COLO668 (cell line): ENCODE measurements at regions not wholly inside any gene's neighbourhood (a gene's known extent, or its start where the extent isn't known, plus 50 kb on each side); places are given as distances from the start of the nearest gene placed in this dataset.
"Not testable (repeated sequence)": the region's sequence is repeated elsewhere in the genome, so short reads cannot be mapped to it uniquely, and the experiment has no call there.

Source experiments
- DNase-seq: peaks from one replicate; lab custom pipeline; 2025; ENCODE audit not compliant: unreplicated experiment; lab: John Stamatoyannopoulos, UW

DNA sequence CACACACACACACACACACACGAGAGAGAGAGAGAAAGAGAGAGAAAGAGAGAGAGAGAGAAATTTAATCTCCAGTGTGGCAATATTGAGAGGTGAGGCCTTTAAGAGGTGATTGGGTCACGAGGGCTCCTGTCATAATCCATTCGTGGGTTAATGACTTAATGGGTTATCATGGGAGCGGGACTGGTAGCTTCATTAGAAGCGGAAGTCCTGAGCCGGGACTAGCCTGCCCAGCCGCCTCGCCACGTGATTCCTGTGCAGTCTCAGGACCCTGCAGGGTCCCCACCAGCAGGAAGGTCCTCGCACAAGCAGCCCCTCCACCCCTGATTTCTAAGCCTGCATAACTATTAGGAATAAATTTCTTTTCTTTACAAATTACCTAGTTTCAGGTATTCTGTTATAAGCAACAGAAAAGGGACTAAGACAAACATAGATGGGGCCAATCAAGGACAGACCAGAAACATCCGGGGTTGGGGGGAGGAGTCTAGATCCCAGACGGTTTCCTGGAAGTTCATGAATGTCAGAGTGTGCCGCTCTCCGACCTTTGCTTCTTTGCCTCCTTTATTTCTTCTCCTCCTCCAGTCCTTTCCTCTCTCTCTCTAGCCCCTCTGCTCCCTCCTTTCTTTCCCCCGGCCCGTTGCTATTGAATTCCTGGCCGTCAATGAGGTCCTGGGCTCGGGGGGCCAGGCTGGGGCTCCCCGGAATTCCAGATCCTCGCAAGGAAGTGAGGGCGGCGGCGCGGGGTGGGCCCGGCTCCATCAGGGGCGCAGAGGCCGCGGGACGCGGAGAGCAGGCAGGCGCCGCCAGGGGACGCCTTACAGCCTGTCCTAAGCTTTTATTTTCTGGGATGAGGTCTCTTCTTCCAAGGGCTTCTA, 146.8 kb downstream of the CYP26A1 start:
- DNase-seq, result no peak

DNA sequence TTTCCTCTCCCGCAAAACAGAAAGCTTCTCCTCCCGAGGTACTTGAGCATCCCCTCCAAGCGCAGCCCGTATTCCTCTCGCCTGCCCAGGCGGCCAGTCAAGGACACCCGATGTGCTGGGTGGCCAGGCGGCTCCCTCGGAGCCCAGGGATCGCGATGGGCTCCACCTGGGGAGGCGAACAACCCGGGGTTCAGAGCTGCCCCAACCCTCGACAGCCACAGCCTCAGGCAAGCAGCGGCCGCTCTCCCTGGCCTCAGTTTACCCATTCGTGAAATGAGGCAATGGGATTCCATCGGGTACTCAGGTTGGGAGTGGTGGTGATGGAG, 147.4 kb downstream of the CYP26A1 start:
- no peak for DNase-seq

DNA sequence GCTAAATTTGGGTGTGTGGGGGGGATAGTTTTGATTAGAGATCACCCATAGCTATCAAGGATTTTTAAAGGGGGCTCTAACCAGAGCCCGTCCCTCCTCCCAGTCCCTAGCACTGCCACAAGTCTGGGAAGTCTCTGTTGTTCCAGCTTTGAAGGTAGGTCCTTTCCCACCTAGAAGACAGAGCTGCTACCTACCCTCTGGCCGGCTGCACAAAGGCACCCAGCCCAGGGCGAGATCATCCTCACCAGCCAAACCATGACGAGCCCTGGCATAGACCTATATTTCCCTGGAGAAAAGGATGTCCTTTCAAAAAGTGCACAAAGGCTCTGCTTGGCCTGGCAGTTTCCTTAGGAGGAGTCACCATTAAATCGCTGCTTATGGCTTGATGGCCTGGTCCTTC, 147.8 kb downstream of the CYP26A1 start:
- DNase-seq, result no peak

DNA sequence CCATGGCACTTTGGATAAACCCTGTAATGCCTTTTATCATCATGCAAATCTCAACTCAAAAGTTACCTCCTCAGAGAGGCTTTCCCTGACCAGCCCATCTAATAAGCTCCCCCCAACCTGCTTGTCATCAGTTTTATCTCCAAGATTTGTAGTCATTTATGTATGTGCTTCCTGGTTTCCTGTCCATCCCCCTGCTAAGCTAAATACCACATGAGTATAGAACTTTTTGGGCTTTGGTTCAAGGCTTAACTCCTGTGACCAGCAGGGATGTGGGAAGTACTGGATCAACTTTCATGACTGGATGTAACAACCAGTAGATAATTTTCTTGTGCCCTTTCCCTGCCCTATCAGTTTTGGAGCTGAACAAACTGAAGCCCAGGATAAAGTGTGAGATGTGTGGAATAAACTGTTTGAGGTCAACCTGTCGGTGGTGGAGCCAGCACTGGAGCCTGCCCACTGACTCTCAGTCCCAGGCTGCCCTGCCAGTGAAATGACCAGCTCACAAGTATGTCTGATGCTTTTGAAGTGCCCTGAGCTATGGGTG, 148.6 kb downstream of the CYP26A1 start:
- DNase-seq, result no peak

DNA sequence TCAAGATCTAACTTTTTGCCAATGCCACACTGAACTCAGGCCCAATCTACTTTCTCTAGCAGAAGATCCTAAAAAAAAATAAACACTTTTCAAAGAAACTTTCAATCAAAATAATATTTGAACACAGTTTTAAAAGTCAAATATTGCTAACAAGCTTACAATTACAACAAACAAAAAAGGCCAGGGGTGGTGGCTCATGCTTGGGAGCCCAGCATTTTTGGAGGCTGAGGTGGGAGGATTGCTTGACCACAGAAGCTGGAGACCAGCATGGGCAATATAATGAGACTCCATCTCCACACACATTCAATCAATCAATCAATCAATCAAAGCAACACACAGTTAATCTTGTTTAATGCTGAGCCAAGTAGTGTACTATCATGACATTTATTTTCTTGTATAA, 149.2 kb downstream of the CYP26A1 start:
- no peak for DNase-seq

DNA sequence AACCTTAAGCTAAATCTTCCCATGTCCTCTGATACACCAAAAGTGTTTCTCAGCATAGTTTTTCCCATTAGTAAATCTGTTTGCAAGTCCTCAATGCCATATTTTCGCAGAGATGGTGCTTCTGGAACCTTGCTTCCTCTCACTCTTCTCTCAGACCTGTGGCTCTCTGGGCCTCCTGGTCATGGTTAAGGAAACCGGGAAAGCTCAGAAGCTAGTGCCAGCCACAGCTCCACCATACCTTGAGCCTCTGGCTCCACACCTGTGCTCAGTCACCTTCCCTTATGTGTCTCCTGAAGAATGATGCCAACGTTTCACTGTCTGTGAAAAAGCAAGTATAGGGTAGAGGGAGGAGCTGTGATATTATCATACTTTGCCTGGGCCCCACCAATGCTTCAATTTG, 149.6 kb downstream of the CYP26A1 start:
- no peak for DNase-seq

DNA sequence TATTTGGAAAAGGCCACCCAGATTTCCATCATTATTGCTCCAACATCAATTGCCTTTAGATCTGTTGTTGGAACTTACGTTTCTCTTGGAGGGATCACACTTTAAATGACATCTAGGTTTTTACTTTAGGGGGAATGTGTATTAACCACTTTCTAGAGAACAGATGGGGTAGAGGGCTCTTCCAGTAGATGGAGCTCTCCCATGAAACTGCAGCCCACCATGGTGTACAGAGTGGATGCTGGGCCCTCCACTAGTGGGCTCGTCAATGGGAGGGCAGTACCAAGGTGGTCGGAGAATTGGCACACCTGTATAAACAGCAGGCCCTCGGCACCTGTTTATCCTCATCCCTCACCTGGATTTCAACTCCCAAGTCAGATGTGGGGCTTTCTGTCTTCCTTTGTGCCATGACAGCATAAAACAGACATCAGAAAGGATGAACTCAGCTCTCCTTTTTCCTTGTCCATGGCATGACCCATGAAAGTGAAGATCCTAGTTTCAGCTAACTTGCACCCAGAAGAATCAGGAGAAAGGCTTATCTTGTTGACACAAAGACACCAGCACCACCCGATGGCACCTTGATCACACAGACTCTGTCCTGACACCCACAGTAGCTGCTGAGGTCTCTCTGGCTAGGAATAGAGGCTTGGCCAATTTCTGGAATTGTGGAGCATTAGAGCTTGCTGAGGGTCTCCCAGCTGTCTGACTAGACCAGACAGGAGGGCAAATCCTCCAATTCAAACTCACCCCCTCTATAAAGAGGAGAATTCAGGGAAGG, 150.5 kb downstream of the CYP26A1 start:
- no peak for DNase-seq

DNA sequence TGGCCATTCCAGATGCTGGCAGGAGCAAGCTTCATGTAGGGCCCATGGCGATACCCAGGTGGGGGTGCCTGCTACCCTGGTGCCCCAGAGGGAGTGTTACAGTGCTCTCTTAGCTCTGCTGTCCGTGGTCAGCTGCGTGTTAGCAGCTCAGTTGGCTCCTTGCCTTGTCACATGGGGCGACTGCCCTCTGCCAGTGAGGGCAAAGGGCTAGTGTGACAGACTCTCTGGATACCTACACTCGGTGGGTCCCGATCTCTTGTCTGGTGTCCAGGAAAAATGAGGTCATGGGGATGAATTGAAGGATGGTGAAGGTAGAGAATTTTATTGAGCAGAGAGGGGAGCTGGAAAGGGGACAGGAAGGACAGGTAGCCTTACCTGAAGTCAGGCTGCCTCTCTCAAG, 152.2 kb downstream of the CYP26A1 start:
- DNase-seq, result no peak

DNA sequence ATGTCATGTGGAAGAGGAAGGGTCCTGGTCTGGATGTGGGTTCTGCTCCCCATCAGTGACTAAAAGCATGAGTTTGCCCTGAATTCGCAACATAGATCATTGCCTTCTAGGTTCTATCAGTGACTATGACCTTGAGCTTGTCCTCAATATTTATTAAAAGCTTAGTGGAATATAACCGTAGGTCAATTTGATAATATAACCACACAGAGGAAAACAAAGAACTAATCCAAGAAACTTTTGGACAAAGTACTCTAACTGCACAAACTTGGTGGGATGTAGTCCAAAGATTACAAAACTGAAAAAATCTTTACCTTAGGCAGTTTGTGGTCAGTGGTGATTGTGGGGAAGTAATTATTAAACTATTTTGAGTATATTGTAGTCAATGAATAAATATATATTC, 152.9 kb downstream of the CYP26A1 start:
- no peak for DNase-seq

DNA sequence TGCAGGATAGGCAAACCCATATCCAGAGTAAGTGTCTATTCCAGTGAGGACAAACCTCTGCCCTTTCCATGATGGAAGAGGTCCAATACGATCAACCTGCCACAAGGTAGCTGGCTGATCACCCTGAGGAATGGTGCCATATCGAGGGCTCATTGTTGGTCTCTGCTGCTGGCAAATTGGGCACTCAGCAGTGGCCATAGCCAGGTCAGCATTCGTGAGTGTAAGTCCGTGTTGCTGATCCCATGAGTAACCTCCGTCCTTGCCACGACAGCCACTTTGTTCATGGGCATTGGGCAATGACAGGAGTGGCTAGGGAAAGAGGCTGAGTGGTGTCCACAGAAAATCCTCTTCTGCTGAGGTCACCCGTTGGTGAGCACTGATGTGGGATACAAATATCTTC, 156.9 kb downstream of the CYP26A1 start:
- not testable (repeated sequence) for DNase-seq

DNA sequence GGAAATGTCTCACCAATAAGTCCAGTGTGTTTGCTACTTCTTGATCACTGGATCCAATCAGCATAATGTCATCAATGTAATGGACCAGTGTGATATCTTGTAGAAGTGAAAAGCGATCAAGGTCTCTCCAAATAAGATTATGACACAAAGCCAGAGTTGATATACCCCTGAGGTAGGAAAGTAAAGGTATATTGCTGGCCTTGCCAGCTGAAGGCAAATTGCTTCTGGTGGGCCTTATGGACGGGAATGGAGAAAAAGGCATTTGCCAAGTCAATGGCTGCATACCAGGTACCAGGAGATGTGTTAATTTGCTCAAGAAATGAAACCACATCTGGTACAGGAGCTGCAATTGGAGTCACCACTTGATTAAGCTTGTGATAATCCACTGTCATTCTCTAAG, 158.5 kb downstream of the CYP26A1 start:
- not testable (repeated sequence) for DNase-seq

DNA sequence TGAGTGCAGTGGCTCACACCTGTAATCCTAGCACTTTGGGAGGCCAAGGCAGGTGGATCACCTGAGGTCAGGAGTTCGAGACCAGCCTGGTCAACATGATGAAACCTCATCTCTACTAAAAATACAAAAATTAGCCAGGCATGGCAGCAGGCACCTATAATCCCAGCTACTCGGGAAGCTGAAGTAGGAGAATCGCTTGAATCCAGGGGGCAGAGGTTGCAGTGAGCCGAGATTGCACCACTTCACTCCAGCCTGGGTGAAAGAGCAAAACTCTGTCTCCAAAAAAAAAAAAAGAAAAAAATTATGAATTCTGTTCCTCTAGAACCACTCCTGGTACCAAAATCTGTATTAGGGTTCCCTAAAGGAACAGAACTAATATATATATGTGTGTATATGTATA, 161.2 kb downstream of the CYP26A1 start:
- DNase-seq, result not testable (repeated sequence)

DNA sequence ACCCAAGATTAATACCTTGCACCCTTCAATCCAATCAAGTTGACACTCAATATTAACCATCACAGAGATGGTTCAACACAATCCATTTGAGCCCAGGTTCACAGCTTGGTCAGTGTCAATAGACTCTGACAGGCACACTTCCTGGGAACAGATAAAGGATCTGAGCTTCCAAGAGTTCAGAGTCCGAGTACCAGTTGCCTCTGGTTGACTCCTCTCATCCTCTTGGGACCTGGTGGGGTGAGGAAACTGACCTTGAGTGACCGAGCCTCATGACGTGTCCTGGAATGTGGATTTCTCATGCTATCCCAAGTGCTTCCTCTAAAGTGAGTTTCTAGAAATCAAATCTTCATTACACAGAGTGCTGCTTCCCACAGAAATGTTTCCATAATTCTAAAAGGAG, 162.0 kb downstream of the CYP26A1 start:
- DNase-seq, result no peak

DNA sequence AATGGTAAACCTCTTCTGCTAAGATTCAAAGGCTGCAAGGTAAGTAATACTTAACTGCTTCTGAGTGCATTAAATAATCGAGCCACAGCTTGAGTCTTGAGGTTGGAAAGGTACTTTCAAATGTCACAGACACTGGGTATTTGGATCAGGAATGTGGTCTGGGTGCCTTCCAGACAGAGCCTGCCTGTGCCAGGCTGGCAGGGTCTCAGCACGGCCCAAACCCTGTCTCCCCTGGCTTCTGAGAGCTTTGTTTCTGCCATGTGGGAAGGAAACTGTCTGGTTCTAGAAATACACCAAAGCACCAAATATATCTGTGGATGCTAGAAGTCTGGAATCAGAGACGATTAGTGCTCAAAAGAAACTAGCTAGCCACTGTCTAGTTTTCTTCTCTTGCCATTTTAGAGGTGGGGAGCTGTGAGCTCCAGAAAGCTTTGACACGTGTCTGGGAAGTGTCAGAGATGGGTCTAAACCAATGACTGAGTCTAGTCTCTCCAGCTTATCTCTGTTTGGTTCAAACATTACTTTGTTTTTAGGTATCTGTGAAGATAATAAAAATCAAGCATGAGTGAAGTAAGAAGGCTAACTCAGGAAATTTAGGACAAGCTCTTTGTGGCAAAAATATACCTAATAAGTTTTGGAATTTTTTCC, 162.8 kb downstream of the CYP26A1 start:
- DNase-seq, result no peak

DNA sequence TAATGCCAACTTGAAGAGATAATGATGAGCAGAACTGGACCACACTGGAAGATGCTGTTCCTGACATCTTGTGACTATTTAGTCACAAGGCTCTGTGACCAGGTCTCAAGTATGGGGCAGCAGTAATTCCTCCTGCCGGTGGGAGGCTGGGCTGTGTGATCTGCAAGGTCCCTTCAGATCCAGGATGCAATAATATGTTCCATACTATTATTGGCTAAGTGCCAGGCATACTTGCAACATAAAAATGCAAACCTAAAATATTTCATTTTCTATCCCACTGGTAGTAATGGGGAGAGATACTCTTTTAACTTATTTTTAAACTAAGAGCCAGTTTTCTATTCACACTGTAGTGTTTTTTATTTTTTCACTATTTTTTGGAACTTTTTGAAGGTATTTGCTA, 171.5 kb downstream of the CYP26A1 start:
- DNase-seq, result no peak

DNA sequence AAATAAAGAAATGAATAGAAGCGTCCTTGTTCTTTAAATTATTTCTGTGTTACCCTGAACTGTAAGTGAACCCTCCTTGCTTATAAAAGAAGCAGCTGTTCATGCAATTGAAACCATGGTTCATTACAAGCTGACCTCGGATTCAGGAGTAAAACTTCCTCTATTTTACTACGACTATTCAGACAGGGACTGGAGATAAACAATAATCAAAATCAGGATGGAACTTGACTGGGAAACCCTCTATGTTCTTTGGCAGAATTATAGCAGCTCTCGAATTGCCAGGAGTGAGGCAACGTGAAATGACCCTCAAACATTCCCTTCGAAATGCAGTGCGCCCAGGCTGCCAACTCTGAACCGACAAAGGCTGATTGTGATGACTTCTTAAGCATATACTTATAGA, 172.1 kb downstream of the CYP26A1 start:
- DNase-seq, result no peak

DNA sequence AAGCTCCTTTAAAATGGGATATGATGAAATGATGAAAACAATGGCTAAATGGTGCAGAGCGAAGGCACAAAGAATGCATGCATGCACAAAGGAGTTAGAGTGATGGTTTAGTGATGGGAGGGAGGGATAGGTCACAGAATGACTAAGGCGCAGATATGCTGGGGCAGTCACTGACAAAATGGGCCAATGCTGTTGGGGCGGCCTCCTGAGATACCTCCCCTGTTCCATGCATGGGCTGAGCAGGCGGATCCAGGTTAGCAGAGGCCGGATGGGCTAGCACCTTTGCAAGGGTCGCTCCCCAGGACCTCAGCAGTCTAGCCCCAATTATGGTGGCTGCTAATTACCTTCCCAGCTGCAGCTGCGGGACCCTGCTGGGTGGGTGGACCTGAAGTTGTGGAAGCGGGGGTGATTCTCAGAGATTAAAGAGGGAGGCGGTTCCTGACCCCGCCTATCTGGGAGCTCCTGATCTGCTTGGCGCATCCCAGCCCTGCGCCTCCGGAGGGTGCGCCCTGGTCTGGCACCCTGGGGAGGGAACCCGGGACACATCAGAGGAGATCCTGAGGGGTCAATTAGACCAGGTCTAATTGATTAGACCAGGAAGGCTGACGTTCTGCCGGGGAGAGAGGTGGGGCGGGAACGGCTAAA, 175.0 kb downstream of the CYP26A1 start:
- no peak for DNase-seq

DNA sequence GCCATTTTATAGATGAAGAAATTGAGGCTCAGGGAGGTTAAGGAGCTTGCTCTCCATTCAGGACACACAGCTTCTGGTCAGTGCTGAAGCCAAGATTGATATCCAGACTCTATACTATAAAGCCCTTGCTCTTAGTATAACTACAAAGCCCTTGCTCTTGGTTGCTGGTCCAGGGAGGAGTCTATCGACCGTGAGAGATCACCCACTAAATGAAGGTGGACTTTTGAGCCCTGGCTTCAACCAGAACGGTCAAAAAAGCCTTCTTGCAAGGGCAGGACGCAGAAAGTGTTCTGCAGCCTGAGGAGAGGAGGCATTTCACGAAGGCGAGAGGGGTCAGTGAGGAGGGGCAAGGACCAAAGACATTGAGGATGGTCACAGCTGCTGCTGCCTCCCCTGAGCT, 176.3 kb downstream of the CYP26A1 start:
- DNase-seq, result no peak

DNA sequence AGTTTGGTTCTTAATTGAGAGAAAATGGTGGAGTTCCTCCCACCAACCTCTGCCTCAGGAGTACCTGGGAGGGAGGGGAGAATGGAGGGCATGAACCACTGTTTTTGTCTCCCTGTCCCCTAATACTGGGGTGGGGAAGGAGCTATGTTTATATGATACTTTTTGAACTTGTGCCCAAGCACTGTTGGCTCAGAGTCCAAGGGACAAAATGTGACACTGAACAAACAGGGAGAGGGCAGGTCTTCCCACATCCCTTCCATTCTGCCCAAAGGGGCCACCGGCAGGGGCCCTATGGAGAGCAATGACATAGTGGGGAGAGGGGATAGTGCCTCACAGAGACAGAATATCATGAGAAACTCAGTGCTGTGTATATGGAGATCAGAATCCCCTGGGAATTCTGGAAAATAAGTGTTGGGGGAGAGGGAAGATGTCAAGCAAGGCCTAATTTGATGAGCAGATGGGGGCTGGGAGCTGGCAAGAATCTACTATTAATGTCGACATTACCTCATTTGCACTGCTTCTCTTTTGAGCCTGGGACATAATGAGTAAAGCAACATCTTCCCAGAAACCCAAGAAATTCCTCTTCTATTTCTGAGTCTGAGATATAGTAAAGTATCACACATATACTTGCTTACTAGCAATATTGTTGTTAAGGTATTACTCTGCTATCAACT, 180.6 kb downstream of the CYP26A1 start:
- DNase-seq, result no peak

DNA sequence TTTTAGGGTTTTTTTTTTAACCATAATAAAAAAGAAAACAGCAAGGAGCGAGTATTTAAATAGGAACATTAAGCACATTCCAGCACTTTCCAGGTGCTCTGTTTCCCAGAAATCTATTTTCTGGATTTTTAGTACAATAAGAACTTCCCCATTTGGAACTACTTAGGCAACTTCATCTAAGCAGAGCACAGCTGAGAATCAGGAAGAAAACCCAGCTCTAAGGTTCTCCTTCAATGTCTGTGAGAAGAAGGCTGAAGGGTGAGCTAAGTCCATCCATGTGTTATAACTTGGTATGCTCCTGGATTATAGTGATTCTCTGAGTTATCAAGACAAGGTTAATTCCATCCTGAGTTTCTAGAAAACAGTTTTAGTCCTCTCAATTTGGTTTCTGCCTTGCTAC, 181.9 kb downstream of the CYP26A1 start:
- DNase-seq, result no peak
